GM18502 (cell line): ENCODE measurements at regions not wholly inside any gene's neighbourhood (a gene's known extent, or its start where the extent isn't known, plus 50 kb on each side); places are given as distances from the start of the nearest gene placed in this dataset.

ENCODE experiments used
- ATAC-seq: cut with Tn5 transposase; IDR thresholded peaks from one replicate; pipeline ENCODE4 v1.9.1; 2021; ENCODE audit warnings: mild to moderate bottlenecking; ENCODE audit not compliant: unreplicated experiment, poor library complexity

DNA sequence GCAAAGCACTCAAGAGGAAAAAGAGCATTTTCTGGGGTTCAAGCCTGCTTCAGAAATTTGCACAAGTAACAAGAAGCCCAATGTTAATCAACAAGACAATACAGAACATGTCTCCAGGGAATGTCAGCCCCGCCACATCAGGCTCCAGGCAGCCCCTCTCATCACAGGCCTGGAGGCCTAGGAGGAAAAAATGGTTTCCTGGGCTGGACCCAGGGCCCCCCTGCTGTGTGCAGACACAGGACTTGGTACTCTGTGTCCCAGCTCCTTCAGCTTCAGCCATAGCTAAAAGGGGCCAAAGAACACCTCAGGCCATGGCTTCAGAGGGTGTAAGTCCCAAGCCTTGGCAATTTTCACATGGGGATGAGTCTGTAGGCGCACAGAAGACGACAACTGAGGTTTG is 802.9 kb upstream of the KLHL29 start:
- ATAC-seq, result no peak

DNA sequence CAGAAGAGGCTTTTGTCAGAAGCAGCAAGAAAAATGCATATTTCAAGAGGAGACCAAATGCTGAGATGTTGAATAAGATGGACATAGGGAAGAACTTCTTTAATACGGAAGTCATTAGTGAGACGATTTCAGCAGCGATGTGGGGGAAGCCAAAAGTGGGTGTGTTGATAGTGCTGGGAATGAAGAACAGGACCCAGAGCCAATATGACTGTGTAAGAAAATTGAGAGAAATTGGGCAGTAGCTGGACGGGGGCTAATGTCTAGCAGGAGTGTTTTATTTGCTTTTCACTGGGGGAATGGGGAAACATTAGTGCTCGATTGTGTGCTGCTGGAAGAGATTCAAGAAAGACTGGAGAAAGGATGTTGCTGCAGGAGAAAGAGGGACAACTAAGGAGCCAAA is 788.7 kb upstream of the KLHL29 start:
- ATAC-seq, result no peak

- ATAC-seq, result no peak
These were observed 784.8 kb upstream of the KLHL29 start for GRCh38 chr2:22600156-22600555.

DNA sequence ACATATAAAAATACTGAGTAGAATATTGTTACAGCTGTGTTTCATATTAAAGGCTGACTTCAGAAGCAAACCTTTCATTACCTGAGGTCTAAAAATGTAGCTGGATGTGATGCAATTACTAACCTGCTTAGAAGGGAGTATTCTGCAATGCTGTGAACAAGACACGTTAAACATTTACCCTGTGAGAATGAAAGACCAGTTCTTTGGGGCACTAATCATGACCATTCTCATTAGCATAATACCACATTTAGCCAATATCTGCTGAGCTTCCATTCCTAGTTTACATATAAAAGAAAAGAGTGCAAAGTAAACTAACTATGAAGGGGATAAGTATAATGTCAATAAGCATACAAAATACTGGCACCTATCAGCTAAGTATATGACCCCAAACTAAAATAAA is 784.0 kb upstream of the KLHL29 start:
- no peak for ATAC-seq

DNA sequence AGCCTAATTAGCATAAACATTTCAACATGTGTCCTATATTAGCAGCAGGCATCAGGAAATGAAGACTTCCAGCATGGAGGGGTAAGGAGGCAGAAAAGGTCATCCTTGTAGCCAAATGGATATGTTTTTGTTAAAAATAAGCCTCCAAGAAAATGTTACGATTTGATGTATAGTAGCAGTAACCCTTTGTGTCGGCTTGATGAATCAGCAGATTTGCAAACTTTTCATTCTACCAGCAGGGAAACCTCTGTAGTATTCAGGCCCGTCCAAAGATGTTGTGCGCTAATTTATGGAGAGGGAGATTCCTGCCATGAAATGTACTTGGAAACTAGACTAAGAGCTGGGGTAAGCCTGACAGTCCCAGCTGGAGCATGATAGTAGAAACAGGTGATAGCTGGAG is 780.8 kb upstream of the KLHL29 start:
- no peak for ATAC-seq

DNA sequence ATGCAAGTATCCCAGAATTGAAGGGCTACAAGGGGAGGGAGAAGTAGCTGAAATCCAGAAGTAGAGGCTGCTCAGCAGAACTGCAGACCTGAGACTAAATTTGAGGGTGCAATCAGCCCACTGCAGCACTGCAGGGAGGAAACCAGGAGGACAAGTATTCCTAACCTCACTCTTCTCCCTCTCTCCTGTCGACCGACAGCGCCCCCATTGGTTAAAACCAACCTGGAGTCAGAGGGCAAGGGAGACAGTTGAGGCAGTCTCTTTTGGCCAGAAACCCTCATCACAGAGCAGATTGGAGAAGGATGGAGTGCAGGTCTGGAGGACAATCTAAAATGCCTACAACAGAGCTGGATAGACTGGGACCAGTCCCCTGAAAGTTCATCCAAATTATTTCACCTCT is 768.9 kb upstream of the KLHL29 start:
- no peak for ATAC-seq

- no peak for ATAC-seq
These were observed 761.4 kb upstream of the KLHL29 start for GRCh38 chr2:22623620-22624019.

- no peak for ATAC-seq
These were observed 758.4 kb upstream of the KLHL29 start for GRCh38 chr2:22626621-22627020.

GRCh38 chr2:22628221-22628620 is 756.8 kb upstream of the KLHL29 start:
- ATAC-seq, result no peak

- ATAC-seq, result no peak
These were observed 756.1 kb upstream of the KLHL29 start for GRCh38 chr2:22628906-22629305.

GRCh38 chr2:22634167-22634566 is 750.8 kb upstream of the KLHL29 start:
- no peak for ATAC-seq

- ATAC-seq, result no peak
These were observed 728.6 kb upstream of the KLHL29 start for GRCh38 chr2:22656426-22656825.

GRCh38 chr2:22673529-22673928 is 711.5 kb upstream of the KLHL29 start:
- ATAC-seq, result no peak

- ATAC-seq, result no peak
These were observed 701.1 kb upstream of the KLHL29 start for GRCh38 chr2:22683914-22684313.

DNA sequence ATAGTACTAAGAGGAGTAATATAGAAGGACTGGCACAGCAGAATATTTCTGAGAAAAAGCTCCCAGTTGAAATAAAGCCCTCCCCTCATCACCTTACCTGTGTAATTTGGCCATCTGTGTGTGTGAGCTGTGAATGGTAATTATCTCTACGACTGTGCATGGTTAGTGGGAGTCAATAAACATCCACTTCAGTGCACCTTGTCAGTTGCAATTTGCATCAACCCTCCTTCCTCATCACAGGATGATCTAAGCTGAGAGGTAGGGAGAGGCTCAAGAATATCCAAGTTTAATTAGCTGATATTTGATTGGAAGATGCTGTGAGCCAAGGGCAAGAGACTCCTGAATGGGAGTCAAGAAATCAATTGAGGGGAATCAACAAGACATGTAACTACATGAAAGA is 694.9 kb upstream of the KLHL29 start:
- no peak for ATAC-seq

- ATAC-seq, result no peak
These were observed 693.3 kb upstream of the KLHL29 start for GRCh38 chr2:22691666-22692065.

DNA sequence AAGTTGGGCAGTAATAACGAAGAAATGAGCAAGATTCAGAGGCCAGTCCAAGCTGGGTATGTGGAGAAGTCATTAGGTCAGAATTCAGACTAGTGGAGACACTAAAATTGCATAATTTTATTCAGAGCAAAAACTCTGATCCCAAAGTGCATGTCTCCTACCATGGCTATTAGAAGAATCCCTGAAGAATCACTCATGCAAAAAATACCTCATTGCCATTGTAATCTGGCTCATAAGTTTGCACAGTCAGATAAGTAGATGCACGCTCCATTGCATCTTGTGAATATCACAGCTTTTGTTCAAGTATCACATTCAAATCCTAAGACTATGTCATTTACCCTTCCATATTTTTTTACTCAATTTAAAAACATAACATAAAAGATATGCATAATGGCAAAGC is 692.2 kb upstream of the KLHL29 start:
- no peak for ATAC-seq

- no peak for ATAC-seq
These were observed 690.7 kb upstream of the KLHL29 start for GRCh38 chr2:22694300-22694699.

DNA sequence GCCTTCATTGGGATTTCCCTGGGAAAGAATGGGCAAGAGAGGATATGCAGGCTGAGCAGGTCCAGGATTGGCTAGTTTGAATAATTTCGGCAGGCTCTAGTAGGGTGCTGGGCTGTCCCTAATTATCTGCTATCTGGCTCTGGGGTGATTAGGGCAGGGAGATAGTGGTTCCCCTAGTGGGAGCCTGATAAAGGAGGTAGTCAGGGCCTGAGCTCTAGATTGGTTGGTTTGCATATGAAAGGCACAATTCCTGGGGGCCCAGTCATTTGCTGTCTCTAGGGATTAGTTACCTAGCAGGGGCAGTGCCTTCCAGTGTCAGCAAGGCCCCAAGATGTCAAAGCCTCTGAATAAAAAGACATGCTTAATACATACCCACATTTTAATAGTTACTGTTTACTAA is 690.1 kb upstream of the KLHL29 start:
- ATAC-seq, result no peak

- ATAC-seq, result no peak
These were observed 687.8 kb upstream of the KLHL29 start for GRCh38 chr2:22697054-22697788.

- ATAC-seq, result no peak
These were observed 683.3 kb upstream of the KLHL29 start for GRCh38 chr2:22701561-22702160.

DNA sequence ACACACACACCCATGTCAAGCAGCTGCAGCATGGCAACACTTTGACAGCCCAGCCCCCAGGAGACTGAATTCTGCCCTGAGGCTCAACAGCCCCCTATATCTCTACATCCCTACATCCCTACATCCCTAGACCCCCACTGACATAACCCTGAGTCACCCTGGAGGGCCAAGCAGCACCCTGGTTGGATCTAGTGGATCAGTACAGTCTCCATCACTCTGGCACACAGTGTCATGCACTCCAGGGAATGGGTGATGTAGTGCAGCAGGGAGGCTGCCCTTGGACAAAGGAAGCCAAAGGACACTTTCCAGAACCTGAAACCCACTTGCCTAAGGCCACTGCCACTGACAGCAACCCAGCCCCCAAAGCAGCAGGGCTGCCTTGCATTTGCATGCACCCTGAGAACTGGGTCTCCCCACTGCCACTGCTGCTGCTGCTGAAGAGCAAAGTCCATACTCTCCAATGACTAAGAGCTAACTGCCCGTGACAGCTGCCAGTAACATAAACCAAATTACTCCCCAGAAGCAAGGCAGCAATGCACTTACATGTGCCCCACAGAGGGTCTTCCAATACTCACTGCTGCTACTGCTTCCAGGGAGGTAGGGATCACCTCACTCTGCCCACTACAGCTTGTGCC is 681.6 kb upstream of the KLHL29 start:
- ATAC-seq, result no peak
